HEK293T (cell line): ENCODE measurements at regions not wholly inside any gene's neighbourhood (a gene's known extent, or its start where the extent isn't known, plus 50 kb on each side); places are given as distances from the start of the nearest gene placed in this dataset.

ENCODE experiments used
- ARNT ChIP-seq: fragments of 450-650 bp; IDR thresholded peaks from 2 replicates; pipeline ENCODE4 v1.6.1; 2017; ENCODE audit warnings: mild to moderate bottlenecking
- BHLHE40 ChIP-seq: fragments of 450-650 bp; IDR thresholded peaks from 2 replicates; pipeline ENCODE4 v1.6.1; 2016; ENCODE audit warnings: mild to moderate bottlenecking, moderate library complexity, borderline replicate concordance
- CTBP1 ChIP-seq: fragments of 450-650 bp; IDR thresholded peaks from 2 replicates; pipeline ENCODE4 v1.6.1; 2016; ENCODE audit warnings: borderline replicate concordance
- FOXA1 ChIP-seq: fragments of 450-650 bp; IDR thresholded peaks from 2 replicates; pipeline ENCODE4 v1.6.1; 2016; ENCODE audit warnings: mild to moderate bottlenecking
- FOXK2 ChIP-seq: fragments of 450-650 bp; IDR thresholded peaks from 2 replicates; pipeline ENCODE4 v1.6.1; 2016; ENCODE audit warnings: mild to moderate bottlenecking
- FOXM1 ChIP-seq: fragments of 450-650 bp; IDR thresholded peaks from 2 replicates; pipeline ENCODE4 v1.6.1; 2017; ENCODE audit warnings: mild to moderate bottlenecking, borderline replicate concordance
- L3MBTL2 ChIP-seq: fragments of 450-650 bp; conservative IDR thresholded peaks from 2 replicates; pipeline ENCODE4 v1.6.1; 2016; ENCODE audit warnings: mild to moderate bottlenecking
- SP1 ChIP-seq: fragments of 450-650 bp; IDR thresholded peaks from 2 replicates; pipeline ENCODE4 v1.6.1; 2017
- SUZ12 ChIP-seq: fragments of 450-650 bp; IDR thresholded peaks from 2 replicates; pipeline ENCODE4 v1.6.1; 2016; ENCODE audit warnings: mild to moderate bottlenecking
- TARDBP ChIP-seq: fragments of 450-650 bp; IDR thresholded peaks from 2 replicates; pipeline ENCODE4 v1.6.1; 2016

DNA sequence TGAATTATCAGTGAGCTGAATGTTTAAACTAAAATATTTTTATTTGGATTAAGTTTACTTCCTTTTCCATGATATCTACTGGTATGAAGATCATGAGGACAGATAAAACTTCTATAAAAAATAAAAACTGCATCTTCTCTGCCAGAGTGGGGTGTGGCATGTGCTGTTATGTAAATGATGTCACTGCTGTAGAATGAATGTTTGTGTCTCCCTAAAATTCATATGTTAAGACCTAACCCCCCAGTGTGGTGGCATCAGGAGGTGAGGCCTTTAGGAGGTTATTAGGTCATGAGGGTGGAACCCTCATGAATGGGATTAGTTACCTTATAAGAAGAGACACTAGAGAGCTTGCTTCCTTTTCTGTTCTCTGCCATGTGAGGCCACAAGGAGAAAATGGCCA lies 178.7 kb upstream of the DPH6 start:
- no peak for TF ChIP-seq FOXA1
- TF ChIP-seq CTBP1: no peak
- no peak for TF ChIP-seq SUZ12
- no peak for TF ChIP-seq BHLHE40
- no peak for TF ChIP-seq L3MBTL2
- TF ChIP-seq FOXK2: no peak
- TF ChIP-seq TARDBP: no peak
- no peak for TF ChIP-seq ARNT
- TF ChIP-seq SP1: no peak
- TF ChIP-seq FOXM1: no peak
